Middle frontal gyrus (tissue), 1 donor: ENCODE measurements at regions not wholly inside any gene's neighbourhood (a gene's known extent, or its start where the extent isn't known, plus 50 kb on each side); places are given as distances from the start of the nearest gene placed in this dataset.

Source experiments
- DNase-seq: peaks from one replicate; pipeline ENCODE4 v3.0.0-alpha.2; 2015; ENCODE audit warnings: low spot score; ENCODE audit errors: extremely low spot score

DNA sequence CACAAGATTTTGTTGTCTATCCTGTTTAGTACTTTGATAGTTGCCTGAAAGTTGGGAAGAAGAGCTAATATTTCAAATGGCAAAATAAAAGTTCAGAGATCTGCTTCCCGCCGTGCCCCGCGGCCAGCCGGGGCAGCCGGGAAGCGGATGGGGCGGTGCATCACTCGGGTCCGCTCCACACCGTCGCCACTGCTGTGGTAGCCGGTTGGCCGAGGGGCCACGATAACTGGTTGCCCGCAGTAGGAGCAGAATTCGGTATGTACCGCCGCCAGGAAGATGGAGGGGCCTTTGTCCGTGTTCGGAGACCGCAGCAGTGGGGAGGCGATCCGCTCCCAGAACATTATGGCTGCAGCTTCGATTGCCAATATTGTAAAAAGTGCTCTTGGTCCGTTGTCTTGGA lies 427.2 kb upstream of the PDE3A start:
- no peak for DNase-seq

DNA sequence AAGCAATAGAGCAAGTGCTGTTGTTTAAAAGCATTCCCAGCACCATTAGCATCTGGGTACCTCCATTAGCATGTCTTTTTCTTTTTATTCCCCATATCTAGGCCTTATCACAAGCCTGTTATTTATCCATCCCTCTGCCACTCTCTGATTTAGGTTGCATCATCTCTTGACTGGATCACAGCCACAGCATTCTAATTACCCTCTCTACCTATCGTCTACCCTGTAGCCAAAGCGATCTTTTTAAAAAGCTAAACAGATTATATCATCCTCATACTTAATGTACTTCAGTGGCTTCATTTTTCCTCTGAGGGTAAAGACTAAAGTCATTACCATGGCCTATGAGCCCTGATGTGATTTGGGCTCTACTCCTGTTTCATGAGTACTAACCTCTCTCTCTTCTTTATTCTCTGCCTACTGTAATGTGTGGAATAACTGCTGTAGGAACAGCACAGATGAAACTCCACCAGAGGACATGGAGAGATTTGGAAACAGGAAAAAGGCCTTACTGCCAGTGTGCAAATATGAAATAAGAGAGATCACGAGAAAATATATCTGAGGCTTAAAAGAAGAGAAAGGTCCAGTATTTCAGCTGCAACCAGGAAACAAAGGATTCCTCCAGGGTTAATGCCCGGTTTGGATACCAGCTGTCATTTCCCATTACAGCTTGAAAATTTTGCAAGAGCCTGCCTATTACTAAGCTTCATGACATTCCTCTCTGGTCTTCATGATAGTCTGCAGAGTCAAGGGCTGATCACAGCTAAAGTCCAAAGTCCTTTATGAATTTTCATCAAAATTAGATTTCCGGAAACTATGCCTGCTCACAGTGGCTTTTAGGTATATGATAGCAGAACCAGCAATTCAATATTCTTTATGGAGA lies 422.5 kb upstream of the PDE3A start:
- no peak for DNase-seq

DNA sequence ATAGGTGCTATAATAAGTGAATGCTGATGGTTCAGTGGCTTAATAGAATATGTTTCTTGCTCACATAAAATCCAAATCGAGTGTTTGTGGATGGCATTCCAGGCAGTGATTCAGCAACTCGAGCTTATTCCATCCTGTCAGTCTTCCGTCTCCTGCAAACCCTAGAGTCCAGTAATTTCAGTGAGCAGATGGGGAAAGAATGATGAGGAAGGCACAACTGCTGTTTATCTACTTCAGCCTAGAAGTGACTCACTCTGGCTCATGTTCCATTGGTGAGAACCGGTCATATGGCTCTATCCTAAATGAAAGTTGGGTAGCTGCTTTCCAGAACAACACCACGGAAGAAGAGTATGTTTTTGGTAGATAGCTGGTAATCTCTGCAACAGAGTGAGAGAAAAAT lies 421.8 kb upstream of the PDE3A start:
- DNase-seq = no peak

DNA sequence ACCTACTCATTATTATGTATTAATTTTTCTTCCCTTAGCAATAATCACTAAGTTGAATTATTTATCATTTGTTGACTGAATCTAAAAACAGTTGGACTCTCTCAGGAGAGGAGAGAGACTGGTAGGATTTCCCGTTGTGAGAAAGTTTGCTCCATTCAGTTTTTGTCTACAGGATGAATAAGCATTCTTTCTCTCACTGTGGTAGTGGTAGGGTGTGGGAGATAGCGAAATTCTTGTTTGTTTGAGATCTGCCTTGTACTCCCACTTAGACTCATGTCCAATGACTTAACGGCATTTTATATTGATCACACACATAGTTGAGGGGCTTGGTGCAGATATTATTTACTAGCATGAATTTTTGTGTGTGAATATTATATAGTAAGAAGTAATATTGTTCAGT lies 421.0 kb upstream of the PDE3A start:
- no peak for DNase-seq

DNA sequence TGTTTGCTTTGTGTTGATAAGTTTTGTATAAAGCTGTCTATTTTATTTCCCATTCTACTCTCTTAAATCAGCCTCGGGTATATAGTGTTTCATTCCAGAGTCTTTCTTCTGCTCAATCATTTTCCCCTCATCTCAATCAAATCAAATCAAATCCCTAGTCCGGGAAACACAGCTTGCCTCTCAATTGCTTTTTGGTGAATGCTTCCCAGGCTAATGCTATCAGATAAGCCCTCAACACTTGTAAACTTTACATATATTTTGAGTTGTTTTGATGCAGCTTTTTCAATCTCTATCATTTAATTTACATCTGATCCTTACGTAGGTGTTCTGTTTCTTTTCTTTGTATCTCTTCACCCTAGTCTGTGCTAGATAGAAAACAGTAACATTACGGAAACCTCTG lies 416.7 kb upstream of the PDE3A start:
- DNase-seq = no peak

DNA sequence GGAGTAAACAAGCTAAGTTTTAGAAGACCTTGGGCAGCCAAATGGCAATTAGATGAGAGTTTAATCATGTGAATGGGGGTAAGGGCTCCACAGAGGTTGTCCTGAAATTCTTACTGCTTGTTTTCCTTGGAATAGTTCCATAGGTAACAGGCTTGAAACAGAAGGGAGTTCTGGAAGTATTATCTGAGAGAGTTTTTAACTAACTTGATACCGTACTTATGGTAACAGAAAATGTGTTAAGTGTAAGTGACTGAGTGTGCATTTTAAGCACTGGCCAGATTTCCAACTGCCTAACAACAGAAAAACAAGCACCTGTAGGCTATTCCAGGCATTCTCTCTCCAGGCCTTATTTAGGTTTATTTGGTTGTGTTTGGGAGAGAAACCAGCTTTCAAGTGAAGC lies 414.6 kb upstream of the PDE3A start:
- DNase-seq = no peak

DNA sequence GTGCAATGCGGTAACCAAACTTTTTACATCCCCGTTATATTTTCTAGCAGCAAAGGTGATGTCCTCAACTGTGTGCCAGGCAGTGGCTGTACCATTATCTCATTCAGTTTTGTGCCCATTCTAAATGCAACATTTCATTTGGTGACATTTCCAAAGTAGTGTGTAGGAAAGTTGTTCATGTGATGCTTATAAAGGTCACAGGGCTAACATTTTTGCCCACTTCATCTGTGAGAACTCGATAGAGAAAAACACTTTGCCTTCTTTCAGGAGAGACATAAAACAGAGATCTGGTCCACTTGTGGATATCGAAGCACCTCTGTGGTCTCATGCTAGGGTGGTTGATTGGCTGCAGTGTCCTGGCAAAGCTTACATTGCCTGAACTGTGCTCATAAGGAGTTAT lies 414.2 kb upstream of the PDE3A start:
- DNase-seq = no peak

DNA sequence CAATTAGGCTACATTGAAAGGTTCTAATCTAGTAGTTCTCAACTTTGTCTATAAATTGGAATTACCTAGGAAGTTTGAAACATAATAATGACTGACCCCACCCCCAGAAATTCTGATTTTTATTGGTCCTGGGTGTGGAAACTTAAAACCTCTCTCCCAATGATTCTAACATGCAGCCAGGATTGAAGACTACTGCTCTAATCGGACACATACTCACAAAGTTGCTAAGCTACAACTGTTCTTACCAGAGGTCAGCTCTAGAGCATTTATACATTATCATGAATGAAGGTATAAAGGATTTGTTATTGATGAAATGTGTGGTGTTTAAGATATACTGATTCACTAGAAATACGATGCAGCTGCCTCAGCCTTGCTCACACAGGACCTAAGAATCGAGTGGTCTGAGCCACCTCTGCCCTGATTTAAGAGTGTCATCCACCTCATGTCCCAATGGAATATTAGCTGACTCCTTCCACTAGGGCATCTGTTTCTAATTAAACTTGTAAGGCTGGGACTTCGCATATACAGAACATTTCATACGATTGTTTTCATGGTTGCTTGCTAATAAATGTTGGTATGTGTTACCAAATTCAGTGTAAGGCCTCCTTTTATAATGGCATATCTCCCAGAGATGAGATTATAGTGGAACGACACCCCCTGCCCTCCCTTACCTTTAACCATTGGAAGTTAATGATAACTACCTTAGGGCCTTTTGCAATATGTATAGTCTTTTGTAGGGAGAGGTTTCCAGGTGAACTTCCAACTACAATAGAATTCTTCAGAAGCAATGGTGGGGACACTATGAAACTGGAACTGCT lies 410.8 kb upstream of the PDE3A start:
- no peak for DNase-seq

DNA sequence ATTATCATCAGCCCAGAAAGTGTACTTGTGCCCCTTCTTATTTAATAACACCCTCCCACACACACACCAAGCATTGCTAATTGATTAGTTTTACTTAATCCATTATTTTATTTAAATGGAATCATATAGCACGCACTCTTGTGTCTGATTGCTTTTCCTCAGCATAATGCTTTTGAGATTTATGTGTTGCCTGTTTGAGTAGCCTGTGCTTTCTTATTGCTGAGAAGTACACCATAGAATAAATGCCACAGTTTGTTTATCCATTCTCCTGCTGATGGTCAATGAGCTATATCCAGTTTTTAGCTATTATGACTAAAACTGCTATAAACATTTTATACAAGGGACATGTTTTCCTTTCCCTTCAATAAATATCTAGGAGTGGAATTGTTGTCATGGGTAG lies 409.9 kb upstream of the PDE3A start:
- no peak for DNase-seq

DNA sequence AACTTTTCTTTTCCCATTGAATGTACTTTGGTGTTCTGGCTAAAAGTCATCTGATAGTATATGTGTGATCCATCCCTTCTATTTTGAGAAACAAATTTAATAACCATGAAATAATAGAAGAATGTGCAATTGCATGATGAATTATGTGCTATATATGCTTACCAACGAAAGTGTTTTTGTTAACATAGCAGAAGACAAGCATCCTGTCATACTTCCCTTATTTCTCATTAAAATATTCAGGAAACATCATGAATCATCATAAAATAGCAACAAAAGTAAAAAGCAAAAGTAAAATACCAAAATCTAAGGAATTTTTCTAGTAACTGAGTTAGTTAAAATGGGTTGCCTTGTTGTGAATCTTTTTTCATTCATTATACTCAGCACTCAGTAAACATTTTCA lies 409.0 kb upstream of the PDE3A start:
- DNase-seq = no peak

DNA sequence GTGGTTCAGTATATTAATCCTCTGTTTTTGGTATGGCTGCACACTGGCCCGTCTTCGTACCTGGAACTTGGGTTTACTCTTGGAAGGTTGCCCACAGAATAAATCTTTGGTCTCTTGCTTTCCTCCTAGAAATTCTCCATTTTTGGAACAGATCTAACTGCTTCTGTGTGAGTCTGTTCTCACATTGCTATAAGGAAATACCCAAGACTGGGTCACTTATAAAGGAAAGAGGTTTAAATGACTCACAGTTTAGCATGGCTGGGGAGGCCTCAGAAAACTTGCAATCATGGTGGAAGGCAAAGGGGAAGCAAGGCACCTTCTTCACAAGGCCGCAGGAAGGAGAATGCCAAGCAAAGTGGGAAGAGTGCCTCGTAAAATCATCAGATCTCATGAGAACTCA lies 407.8 kb upstream of the PDE3A start:
- no peak for DNase-seq

DNA sequence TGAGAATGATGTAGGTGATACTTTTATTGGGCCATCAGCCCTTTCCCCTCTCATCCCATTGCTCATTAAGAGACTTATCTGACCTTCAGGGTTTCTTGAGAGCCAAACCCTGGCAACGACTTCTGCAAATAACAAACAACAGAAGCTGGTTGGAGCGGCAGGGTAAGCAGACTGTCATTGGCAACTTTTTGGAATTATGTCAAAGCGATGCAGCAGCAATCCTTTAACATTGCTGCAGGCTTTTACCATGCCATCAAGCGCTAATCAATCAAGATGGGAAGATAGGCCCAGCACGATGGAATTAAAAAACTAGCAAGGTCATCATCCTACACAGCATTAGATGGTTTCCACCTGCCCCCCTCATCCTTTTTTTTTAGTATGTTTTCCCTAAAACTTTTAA lies 406.1 kb upstream of the PDE3A start:
- DNase-seq = no peak

DNA sequence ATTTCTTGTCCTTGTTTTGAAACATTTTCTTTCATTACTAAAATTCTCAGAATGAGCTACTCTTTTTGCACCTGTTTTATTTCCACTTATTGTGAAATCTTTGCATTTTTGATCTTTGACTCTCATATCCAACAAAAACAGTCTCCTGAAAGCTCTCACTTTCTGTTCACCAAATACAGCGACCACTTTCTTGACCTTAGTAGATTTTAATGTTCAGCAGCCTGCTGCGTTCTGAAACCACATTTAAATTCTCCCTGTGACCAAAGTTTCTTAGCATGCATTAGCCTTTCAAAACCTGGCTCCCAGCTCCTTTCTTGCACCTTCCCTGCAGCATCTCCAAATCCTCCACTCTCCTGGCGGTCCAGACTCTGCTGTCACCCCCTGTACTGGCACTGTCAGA lies 404.4 kb upstream of the PDE3A start:
- DNase-seq = no peak

DNA sequence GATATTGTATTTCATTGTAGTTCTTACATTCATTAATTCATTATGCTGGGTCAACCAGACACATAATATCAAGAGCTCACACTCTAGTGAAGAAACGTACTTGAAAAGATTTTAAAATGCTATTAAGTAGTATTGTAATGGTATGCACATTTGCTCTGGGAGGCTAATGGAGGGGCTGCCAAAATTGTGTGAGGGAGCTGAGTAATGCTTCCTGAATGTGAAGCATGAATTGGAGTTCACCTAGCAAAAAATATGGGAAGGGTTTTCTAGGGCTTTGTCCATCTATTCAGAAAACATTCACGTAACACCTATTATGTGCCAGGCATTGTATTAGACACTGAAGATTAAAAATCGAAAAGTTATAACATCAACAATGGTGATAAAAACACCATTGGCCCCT lies 403.8 kb upstream of the PDE3A start:
- no peak for DNase-seq

DNA sequence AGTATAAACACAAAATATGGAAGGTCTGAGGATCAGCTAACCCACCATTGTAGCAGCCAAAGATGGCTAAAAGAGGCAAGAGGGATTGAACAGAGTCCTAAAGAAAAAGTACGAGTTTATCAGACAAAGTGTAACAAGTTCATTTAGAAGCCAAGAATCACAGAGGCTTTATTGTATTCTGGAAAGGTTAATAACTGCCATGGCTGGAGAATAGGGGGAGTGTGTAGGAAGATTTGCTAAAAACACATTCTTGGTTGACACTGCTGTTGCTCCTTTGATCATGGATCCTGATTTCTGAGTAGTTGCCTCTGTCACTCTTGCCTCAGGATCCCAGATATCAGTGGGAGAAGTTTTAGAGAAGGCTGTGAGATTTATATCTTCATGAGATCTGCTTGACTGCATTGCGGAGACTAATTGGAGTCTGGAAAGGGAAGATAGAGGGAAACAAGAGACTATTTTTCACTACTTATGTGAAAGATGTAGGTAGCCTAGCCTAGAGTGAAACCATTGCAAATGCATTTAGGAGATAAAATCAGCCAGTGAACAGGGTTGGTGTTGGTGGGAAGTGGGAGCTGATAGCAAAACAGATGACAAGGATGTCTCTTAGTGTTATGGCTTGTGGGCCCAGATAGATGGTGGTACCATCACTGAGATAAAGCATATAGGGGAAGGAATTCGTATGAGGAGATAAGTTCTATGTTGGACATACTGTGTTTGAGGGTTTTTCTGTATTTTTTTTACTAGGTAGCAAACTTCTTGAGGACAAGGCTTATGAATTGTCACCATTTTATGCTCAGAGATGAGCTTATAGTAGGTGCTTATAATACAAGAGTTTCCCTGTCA lies 402.9 kb upstream of the PDE3A start:
- no peak for DNase-seq

DNA sequence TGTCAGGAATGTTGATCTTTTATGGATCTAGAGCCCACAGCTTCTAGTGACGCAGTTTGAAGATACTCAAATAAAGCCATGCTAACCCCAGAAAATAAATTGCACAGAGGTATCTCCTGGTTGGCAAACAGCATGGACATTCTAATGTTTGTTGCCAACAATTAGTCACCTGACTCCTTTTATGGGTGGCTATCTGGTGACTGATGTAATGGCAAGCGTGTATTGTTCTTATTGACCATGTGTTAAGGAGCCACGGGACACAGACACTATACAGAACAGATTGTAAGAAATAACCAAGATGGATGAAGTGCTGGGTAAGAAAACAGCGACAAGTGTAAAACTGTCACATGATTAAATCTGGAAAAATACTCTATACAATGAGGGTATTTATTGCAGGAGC lies 401.3 kb upstream of the PDE3A start:
- no peak for DNase-seq

DNA sequence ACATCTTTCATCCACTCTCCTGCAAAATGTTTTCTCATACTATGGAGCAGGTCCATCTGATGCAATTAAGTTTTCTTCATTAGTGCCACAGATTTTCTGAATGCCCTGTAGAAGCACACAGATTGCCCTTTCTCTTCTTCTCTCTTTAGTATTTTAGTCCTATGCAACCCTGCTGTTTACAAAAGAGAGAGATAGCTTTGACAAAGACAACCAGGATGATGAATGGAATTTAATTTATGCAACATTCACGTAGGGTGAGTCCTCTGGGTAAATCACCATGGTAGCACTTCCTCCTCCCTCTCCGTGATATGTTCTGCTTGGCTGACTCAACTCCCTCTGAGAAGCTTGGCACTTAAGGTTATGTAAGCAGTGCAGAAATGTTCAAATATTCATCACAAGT lies 400.9 kb upstream of the PDE3A start:
- DNase-seq = peak; percentile 21

DNA sequence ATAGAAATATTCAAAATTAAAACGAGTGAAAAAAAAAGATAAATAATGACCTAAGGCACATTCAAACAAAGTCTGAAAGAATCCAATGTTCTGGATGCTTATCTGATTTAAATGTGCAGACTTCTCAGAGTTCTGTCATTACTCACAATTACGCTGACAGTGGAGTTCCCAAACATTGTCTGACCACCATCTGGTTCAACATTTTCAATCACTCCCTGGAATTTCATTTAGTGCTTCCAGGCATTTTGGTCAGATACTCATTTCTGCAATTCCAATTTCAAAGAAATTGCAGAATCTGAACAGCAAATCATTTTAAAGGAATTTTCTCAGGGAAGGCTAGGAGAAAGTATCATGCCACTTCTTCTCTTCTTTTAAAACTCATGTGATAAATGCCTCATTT lies 398.2 kb upstream of the PDE3A start:
- DNase-seq = no peak

DNA sequence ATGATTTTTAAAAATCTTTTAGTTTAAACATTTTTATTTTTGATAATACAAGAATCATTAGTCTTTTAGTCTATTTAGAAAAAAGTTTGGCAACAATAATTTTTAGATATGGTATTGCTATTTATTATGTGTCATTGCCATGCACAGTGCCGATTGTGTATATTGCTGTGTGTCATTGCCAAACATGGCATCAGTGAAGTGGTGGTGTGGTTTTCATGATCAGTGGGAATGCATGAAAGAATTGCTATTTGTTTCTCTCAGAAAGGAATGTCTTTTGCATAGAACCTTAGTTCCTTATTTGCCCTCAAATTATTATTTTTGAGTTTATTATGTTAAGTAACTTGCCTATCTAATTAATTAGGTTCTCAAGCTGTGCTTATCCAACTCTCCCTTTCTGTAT lies 397.5 kb upstream of the PDE3A start:
- DNase-seq = no peak

DNA sequence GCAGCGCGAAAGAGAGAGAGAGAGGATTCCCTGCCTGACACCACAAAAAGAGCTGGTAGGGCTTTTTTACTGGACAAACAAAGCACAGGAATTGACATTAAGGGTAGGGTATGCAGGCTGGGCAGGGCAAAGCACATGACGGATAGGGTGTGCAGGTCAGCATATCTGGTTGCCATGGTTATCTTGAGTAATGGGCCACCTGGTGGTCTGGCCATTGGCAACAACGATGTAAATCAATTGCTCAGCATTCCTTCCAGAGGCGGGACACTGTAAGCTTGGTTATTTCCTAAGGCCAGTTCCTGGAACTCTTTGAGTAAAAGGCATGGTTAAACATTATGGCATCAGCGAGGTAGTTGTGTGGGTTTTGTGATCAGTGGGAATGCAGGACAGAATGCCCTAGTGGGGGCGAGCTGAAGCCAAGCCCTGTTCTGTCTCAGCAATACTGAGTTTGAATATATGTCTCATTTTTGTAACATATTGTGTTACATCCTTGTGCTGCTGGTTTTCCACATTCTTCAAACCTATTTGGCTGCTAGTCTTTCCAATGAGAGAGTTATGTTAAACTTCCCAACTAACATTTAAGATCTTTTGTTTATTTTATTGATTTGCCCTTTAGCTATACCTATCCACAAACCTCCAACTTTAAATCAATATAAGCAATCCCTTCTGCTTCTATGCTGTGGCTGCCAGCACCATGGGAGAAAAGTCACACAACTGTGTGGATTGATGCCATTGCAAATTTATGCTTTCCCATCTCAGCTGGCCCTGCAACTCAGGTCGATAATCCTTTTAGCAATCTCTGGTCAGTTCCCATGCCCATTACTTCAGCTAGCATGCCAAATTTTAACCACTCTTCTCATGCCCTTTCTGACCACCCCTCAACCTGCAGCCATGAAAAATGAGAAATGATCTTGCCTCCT lies 396.7 kb upstream of the PDE3A start:
- no peak for DNase-seq
